Fibroblast of villous mesenchyme (primary cell): ENCODE measurements at regions not wholly inside any gene's neighbourhood (a gene's known extent, or its start where the extent isn't known, plus 50 kb on each side); places are given as distances from the start of the nearest gene placed in this dataset.

ENCODE experiments used
- DNase-seq: peaks from one replicate; pipeline ENCODE4 v3.0.0-alpha.2; 2010; ENCODE audit warnings: low read depth
- H3K4me3 ChIP-seq: 2 replicates; pipeline ENCODE4 v1.5.1; 2011; ENCODE audit warnings: low read depth, mild to moderate bottlenecking, low read length
- TF ChIP-seq, protein P1 (sequence below): IDR thresholded peaks from 2 replicates; pipeline ENCODE4 v1.5.1; 2012; ENCODE audit warnings: low read depth, mild to moderate bottlenecking, low read length; ENCODE audit not compliant: insufficient read depth

GRCh38 chr12:88325816-88326189, 183.7 kb downstream of the TMTC3 start:
- no peak overlapping the region for H3K4me3 ChIP-seq
- TF ChIP-seq, protein P1, sequence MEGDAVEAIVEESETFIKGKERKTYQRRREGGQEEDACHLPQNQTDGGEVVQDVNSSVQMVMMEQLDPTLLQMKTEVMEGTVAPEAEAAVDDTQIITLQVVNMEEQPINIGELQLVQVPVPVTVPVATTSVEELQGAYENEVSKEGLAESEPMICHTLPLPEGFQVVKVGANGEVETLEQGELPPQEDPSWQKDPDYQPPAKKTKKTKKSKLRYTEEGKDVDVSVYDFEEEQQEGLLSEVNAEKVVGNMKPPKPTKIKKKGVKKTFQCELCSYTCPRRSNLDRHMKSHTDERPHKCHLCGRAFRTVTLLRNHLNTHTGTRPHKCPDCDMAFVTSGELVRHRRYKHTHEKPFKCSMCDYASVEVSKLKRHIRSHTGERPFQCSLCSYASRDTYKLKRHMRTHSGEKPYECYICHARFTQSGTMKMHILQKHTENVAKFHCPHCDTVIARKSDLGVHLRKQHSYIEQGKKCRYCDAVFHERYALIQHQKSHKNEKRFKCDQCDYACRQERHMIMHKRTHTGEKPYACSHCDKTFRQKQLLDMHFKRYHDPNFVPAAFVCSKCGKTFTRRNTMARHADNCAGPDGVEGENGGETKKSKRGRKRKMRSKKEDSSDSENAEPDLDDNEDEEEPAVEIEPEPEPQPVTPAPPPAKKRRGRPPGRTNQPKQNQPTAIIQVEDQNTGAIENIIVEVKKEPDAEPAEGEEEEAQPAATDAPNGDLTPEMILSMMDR, result no peak
- peak; percentile 80 for DNase-seq

DNA sequence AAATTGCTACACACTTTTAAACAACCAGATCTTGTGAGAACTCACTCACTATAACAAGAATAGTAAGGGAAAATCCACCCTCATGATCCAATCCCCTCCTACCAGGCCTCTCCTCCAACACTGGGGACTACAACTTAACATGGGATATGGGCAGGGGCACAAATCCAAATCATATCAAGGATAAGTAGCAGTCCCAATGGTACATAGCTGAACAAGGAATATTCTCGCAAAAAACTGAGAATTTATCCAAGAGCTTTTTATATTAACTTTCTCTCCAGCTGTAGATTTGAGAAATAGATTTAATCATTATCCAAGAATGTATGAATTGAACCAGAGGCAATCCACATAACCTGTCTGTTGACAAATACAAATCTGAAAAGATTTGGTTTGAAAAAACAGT, 185.2 kb downstream of the TMTC3 start:
- TF ChIP-seq, protein P1, result no peak
- no peak overlapping the region for H3K4me3 ChIP-seq
- DNase-seq, result no peak

DNA sequence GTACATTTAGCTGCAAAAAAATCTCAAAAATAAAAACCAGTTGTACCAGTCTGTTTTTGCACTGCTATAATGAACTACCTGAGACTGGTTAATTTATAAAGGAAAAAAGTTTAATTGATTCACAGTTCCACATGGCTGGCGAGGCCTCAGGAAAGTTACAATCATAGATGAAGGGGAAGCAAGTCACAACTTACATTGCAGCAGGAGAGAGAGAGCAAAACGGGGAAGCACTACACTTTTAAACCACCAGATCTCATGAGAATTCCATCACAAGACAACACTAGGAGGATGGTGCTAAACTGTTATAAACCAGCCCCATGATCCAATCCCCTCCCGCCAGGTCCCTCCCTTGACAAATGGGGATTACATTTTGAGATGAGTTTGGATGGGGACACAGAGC, 186.0 kb downstream of the TMTC3 start:
- H3K4me3 ChIP-seq, result no peak overlapping the region
- no peak for DNase-seq
- TF ChIP-seq, protein P1, result no peak

GRCh38 chr12:88329833-88330232, 187.7 kb downstream of the TMTC3 start:
- TF ChIP-seq, protein P1, result no peak
- DNase-seq, result no peak
- H3K4me3 ChIP-seq, result no peak overlapping the region

DNA sequence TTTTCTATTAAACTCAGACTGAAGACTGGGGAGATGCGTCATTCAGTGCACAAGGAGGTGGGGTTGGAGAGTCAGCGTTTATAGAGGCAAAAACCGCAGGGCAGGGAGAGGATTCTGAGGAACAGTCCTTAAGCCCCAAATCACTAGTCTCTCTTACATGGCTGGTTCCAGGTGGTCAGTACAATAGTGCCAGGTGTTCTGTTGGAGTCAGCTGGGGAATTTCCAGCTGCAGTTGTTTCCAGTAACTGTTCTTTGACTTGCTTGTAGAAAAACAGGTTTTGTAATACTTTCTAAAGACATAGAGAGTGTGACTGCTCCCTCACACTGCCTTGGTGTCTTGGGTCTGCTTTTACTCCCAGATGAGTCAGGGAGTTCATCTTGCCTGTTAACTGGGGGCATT, 192.2 kb downstream of the TMTC3 start:
- peak; percentile 79 for DNase-seq
- H3K4me3 ChIP-seq, result no peak overlapping the region
- TF ChIP-seq, protein P1, result no peak

DNA sequence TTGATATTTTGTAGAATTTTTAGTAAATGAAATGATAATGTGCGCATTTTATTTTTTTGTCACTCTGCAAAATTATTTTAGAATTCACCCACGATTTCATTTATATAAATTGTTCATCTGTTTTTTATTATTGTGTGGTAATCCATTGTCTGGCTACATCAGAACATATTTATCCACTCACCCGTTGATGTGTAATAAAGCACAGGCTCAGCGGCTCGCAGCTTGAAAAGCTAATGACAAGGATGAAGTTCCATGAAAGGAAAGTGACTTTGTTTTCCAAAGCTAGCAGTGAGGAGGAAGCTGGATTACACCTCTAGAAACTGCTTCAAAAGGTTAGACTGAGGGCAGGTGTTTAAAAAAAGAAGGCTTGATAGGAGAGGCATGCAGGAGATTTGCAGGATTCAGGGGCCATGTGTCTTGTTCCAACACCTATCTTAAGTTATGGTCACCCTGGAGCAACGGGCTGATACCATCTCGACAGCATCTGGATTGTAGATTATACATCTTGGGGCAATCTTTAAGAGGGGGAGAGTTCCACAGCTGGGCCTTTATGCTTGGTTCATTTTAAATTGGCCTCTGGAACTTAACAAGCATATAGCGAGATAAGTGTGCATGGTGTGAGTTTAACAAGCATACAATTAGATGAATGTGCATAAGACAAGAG, 194.1 kb downstream of the TMTC3 start:
- H3K4me3 ChIP-seq, result no peak overlapping the region
- TF ChIP-seq, protein P1, result no peak
- no peak for DNase-seq

DNA sequence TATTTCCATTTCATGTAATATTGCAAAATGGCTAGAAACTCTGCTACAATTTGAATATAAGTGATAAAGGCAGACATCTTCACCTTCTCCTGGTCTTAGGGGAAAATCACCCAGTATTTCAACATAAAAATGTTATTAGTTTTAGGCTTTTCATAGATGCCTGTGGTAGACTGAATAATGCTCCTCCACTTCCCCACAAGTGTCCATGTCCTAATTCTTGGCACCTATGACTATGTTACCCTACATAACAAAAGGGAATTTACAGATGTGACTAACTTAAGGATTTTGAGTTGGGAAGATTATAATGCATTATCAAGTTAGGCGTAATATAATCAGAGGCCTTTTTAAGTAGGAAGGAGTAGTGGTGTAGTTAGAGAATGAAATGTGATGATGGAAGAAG, 196.4 kb downstream of the TMTC3 start:
- DNase-seq, result no peak
- H3K4me3 ChIP-seq, result no peak overlapping the region
- TF ChIP-seq, protein P1, result no peak
